ENCODE measurements at regions not wholly inside any gene's neighbourhood (a gene's known extent, or its start where the extent isn't known, plus 50 kb on each side); places are given as distances from the start of the nearest gene placed in this dataset.
"Not testable (repeated sequence)": the region's sequence is repeated elsewhere in the genome, so short reads cannot be mapped to it uniquely, and the experiment has no call there.

GRCh38 chr2:16089491-16089890 lies 149.1 kb downstream of the MYCN start:
- not testable (repeated sequence) for DNase-seq

GRCh38 chr2:16088802-16089112 lies 148.4 kb downstream of the MYCN start:
- no peak for DNase-seq

GRCh38 chr2:16088035-16088801 lies 147.9 kb downstream of the MYCN start:
- no peak for DNase-seq

- not testable (repeated sequence) for DNase-seq
Observed at GRCh38 chr2:16086136-16086535, 145.8 kb downstream of the MYCN start.

- no peak for DNase-seq
Observed at GRCh38 chr2:16085073-16085472, 144.7 kb downstream of the MYCN start.

- DNase-seq, result no peak
Observed at GRCh38 chr2:16084274-16084673, 143.9 kb downstream of the MYCN start.

GRCh38 chr2:16082276-16082675 lies 141.9 kb downstream of the MYCN start:
- no peak for DNase-seq

GRCh38 chr2:16081316-16082200 lies 141.2 kb downstream of the MYCN start:
- DNase-seq, result no peak

- DNase-seq, result no peak
Observed at GRCh38 chr2:16080516-16080915, 140.2 kb downstream of the MYCN start.

- DNase-seq, result no peak
Observed at GRCh38 chr2:16080071-16080470, 139.7 kb downstream of the MYCN start.

- DNase-seq, result no peak
Observed at GRCh38 chr2:16079637-16080036, 139.3 kb downstream of the MYCN start.

GRCh38 chr2:16077601-16078000 lies 137.3 kb downstream of the MYCN start:
- DNase-seq, result no peak

- no peak for DNase-seq
Observed at GRCh38 chr2:16076911-16077310, 136.6 kb downstream of the MYCN start.

- no peak for DNase-seq
Observed at GRCh38 chr2:16075045-16076012, 135.0 kb downstream of the MYCN start.

GRCh38 chr2:16073921-16074425 lies 133.6 kb downstream of the MYCN start:
- DNase-seq, result no peak

- DNase-seq, result no peak
Observed at GRCh38 chr2:16073471-16073870, 133.1 kb downstream of the MYCN start.

- DNase-seq, result no peak
Observed at GRCh38 chr2:16072638-16073290, 132.4 kb downstream of the MYCN start.

- no peak for DNase-seq
Observed at GRCh38 chr2:16071865-16072637, 131.7 kb downstream of the MYCN start.

- DNase-seq, result no peak
Observed at GRCh38 chr2:16071039-16071864, 130.9 kb downstream of the MYCN start.

- DNase-seq, result no peak
Observed at GRCh38 chr2:16070648-16070971, 130.3 kb downstream of the MYCN start.
